HL-60 (cell line): ENCODE measurements at regions not wholly inside any gene's neighbourhood (a gene's known extent, or its start where the extent isn't known, plus 50 kb on each side); places are given as distances from the start of the nearest gene placed in this dataset.

Source experiments
- CTCF ChIP-seq: IDR thresholded peaks from one replicate; pipeline ENCODE4 v1.5.1; 2011; ENCODE audit warnings: low read length, control low read depth, inconsistent platforms; ENCODE audit not compliant: insufficient read depth
- GABPA ChIP-seq: IDR thresholded peaks from 2 replicates; pipeline ENCODE4 v1.6.1; 2012; ENCODE audit warnings: low read depth
- POLR2AphosphoS5 ChIP-seq: IDR thresholded peaks from 2 replicates; pipeline ENCODE4 v1.6.1; 2012; ENCODE audit warnings: low read depth
- REST ChIP-seq: IDR thresholded peaks from 2 replicates; pipeline ENCODE4 v1.6.1; 2012; ENCODE audit warnings: low read depth; ENCODE audit not compliant: insufficient replicate concordance
- SPI1 ChIP-seq: IDR thresholded peaks from 2 replicates; pipeline ENCODE4 v1.6.1; 2012; ENCODE audit warnings: low read depth, mild to moderate bottlenecking, borderline replicate concordance

- TF ChIP-seq CTCF = no peak
- TF ChIP-seq POLR2AphosphoS5 = no peak
- TF ChIP-seq REST = no peak
- TF ChIP-seq GABPA = no peak
- no peak for TF ChIP-seq SPI1
These were observed 73.2 kb upstream of the TRIM24 start for GRCh38 chr7:138386821-138387220.
